Stimulated activated CD8-positive, alpha-beta memory T cell treated with anti-CD3 and anti-CD28 coated beads, Interleukin-4, amount 100 ng/mL, for 1 hour (primary cell): ENCODE measurements at regions not wholly inside any gene's neighbourhood (a gene's known extent, or its start where the extent isn't known, plus 50 kb on each side); places are given as distances from the start of the nearest gene placed in this dataset.

Experiments used
- DNase-seq, 2 donors: peaks; one replicate each; pipeline ENCODE4 v3.0.0-alpha.2; 2020; ENCODE audit warnings: low read depth in 2 of 2, low spot score in 1 of 2

GRCh38 chr6:165827190-165827518 lies 164.1 kb upstream of the PDE10A start:
- DNase-seq = no peak

GRCh38 chr6:165826487-165827189 lies 163.6 kb upstream of the PDE10A start:
- DNase-seq = no peak

GRCh38 chr6:165825256-165825815 lies 162.3 kb upstream of the PDE10A start:
- DNase-seq = no peak

GRCh38 chr6:165823609-165824326 lies 160.7 kb upstream of the PDE10A start:
- no peak for DNase-seq

- no peak for DNase-seq
These were observed 159.5 kb upstream of the PDE10A start for GRCh38 chr6:165822501-165822900.

- DNase-seq = no peak
These were observed 158.7 kb upstream of the PDE10A start for GRCh38 chr6:165821754-165822153.

- DNase-seq = no peak
These were observed 157.9 kb upstream of the PDE10A start for GRCh38 chr6:165820934-165821333.

GRCh38 chr6:165820407-165820806 lies 157.4 kb upstream of the PDE10A start:
- no peak for DNase-seq

- no peak for DNase-seq
These were observed 156.4 kb upstream of the PDE10A start for GRCh38 chr6:165819394-165819793.

- no peak for DNase-seq
These were observed 155.2 kb upstream of the PDE10A start for GRCh38 chr6:165818200-165818599.

GRCh38 chr6:165817771-165818170 lies 154.7 kb upstream of the PDE10A start:
- no peak for DNase-seq

- DNase-seq = no peak
These were observed 154.1 kb upstream of the PDE10A start for GRCh38 chr6:165817148-165817547.

GRCh38 chr6:165814679-165815078 lies 151.6 kb upstream of the PDE10A start:
- DNase-seq = no peak

GRCh38 chr6:165811512-165811911 lies 148.5 kb upstream of the PDE10A start:
- no peak for DNase-seq

- DNase-seq = no peak
These were observed 145.0 kb upstream of the PDE10A start for GRCh38 chr6:165808021-165808420.

GRCh38 chr6:165807249-165807960 lies 144.4 kb upstream of the PDE10A start:
- DNase-seq = no peak

- no peak for DNase-seq
These were observed 143.2 kb upstream of the PDE10A start for GRCh38 chr6:165806126-165806810.

GRCh38 chr6:165805636-165806035 lies 142.6 kb upstream of the PDE10A start:
- DNase-seq = no peak

GRCh38 chr6:165805067-165805555 lies 142.1 kb upstream of the PDE10A start:
- no peak for DNase-seq

GRCh38 chr6:165804331-165805066 lies 141.5 kb upstream of the PDE10A start:
- DNase-seq = no peak

GRCh38 chr6:165800337-165800736 lies 137.3 kb upstream of the PDE10A start:
- no peak for DNase-seq
